PC-9 (cell line): ENCODE measurements at regions not wholly inside any gene's neighbourhood (a gene's known extent, or its start where the extent isn't known, plus 50 kb on each side); places are given as distances from the start of the nearest gene placed in this dataset.

Experiments used
- BruUV-seq: library from RNA; stranded (reverse); fragments of 400-500 nt; replicated peaks from 2 replicates; lab custom pipeline; 2021; lab: Mats Ljungman, UMichigan
- CTCF ChIA-PET: fragments of 300-600 bp; sonication (Branson Sonifier 250); formaldehyde crosslinking; loops from one replicate; lab custom pipeline; 2022; ENCODE audit warnings: antibody characterized with exemption; lab: Charles Lee
- POLR2A ChIA-PET: fragments of 300-600 bp; sonication (Branson Sonifier 250); formaldehyde crosslinking; loops from one replicate; lab custom pipeline; 2022; ENCODE audit warnings: antibody characterized with exemption; ENCODE audit not compliant: unreplicated experiment; lab: Charles Lee
- DNase-seq, 2 experiments: peaks; one replicate each; pipeline versions ENCODE4 v3.0.0 to v3.0.0-alpha.2; 2015 to 2022; ENCODE audit warnings: mixed read lengths in 1 of 2
- H2AFZ ChIP-seq: fragments of 200-600 bp; sonication (generic); 2 replicates; pipeline ENCODE4 v1.8.1; 2017; ENCODE audit warnings: antibody characterized with exemption
- H3F3A ChIP-seq: fragments of 200-600 bp; sonication (generic); 2 replicates; pipeline ENCODE4 v1.8.1; 2017; ENCODE audit warnings: antibody characterized with exemption, mild to moderate bottlenecking, low read depth; ENCODE audit not compliant: insufficient read depth
- H3K27ac ChIP-seq: fragments of 200-600 bp; sonication (generic); 2 replicates; pipeline ENCODE4 v1.6.1; 2016; ENCODE audit warnings: mixed run types
- H3K27me3 ChIP-seq: fragments of 200-600 bp; sonication (generic); 2 replicates; pipeline ENCODE4 v1.6.1; 2016; ENCODE audit warnings: low read depth, mixed run types; ENCODE audit not compliant: insufficient read depth
- H3K36me3 ChIP-seq: fragments of 200-600 bp; sonication (generic); 2 replicates; pipeline ENCODE4 v1.6.1; 2016; ENCODE audit warnings: low read depth, mixed run types
- H3K4me1 ChIP-seq: fragments of 200-600 bp; sonication (generic); replicated peaks from 2 replicates; pipeline ENCODE4 v1.6.1; 2016; ENCODE audit warnings: mixed run types; ENCODE audit not compliant: insufficient read depth
- H3K4me2 ChIP-seq: fragments of 200-600 bp; sonication (generic); 2 replicates; pipeline ENCODE4 v1.6.1; 2017; ENCODE audit warnings: mixed run types
- H3K4me3 ChIP-seq: fragments of 200-600 bp; sonication (generic); 2 replicates; pipeline ENCODE4 v1.6.1; 2016; ENCODE audit warnings: mixed run types
- H3K79me2 ChIP-seq: fragments of 200-600 bp; sonication (generic); 2 replicates; pipeline ENCODE4 v1.6.1; 2017; ENCODE audit warnings: low read depth, mixed run types
- H3K9me2 ChIP-seq: fragments of 200-600 bp; sonication (generic); 2 replicates; pipeline ENCODE4 v1.8.1; 2017; ENCODE audit warnings: mild to moderate bottlenecking; ENCODE audit not compliant: insufficient read depth
- H3K9me3 ChIP-seq: fragments of 200-600 bp; sonication (generic); 2 replicates; pipeline ENCODE4 v1.8.1; 2016; ENCODE audit warnings: low read depth; ENCODE audit not compliant: insufficient read depth
- H4K20me1 ChIP-seq: fragments of 200-600 bp; sonication (generic); 2 replicates; pipeline ENCODE4 v1.8.1; 2017; ENCODE audit not compliant: insufficient read depth
- EZH2 ChIP-seq: fragments of 200-600 bp; sonication (generic); IDR thresholded peaks from 2 replicates; pipeline ENCODE4 v1.8.0; 2017; ENCODE audit warnings: antibody characterized with exemption, low read depth
- intact Hi-C: fragments of 100-400 bp; cut with micrococcal nuclease; formaldehyde crosslinking; loops from one replicate; pipeline ENCODE4 v1.10.0; 2022; ENCODE audit not compliant: unreplicated experiment
- TF ChIP-seq, protein P1 (sequence below): fragments of 200-600 bp; sonication (generic); conservative IDR thresholded peaks from 2 replicates; pipeline ENCODE4 v1.6.1; 2017; ENCODE audit warnings: mixed run types, antibody characterized with exemption, mild to moderate bottlenecking, moderate library complexity

DNA sequence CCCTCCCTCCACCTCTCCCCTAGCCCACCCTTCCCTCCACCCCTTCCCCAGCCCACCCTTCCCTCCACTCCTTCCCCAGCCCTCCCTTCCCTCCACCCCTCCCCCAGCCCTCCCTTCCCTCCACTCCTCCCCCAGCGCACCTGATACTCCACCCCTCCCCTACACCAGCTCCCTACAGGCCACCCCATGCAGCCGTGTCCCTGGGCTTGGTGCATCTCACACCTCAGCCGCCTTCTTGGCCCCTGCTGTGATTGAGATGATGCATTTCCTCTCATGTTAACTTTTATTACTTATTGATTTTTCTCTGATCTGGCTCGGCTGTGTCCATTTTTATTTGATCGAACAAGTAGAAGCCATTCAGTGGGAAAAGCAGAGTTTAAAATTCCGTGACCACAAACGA is 243.8 kb downstream of the MATN1 start:
- Histone ChIP-seq H4K20me1 (no peaks in the 10 kb centered on the region), H3K4me3 (no peak overlapping the region), H3K9me3 (no peaks in the 10 kb centered on the region), H3K27ac (no peak overlapping the region), H3K27me3 (no peaks in the 10 kb centered on the region), H2AFZ (no peak overlapping the region), H3K79me2 (no peaks in the 10 kb centered on the region), H3K9me2 (no peaks in the 10 kb centered on the region), H3K36me3 (no peaks in the 10 kb centered on the region), H3K4me1 (no peaks in the 10 kb centered on the region), H3K4me2 (no peak overlapping the region), H3F3A (no peaks in the 10 kb centered on the region)
- no peak for DNase-seq
- no TSS peak for BruUV-seq
- intact Hi-C loops: no loop called here
- ChIA-PET POLR2A (no interaction called here), CTCF (no interaction called here)
- TF ChIP-seq, protein P1, sequence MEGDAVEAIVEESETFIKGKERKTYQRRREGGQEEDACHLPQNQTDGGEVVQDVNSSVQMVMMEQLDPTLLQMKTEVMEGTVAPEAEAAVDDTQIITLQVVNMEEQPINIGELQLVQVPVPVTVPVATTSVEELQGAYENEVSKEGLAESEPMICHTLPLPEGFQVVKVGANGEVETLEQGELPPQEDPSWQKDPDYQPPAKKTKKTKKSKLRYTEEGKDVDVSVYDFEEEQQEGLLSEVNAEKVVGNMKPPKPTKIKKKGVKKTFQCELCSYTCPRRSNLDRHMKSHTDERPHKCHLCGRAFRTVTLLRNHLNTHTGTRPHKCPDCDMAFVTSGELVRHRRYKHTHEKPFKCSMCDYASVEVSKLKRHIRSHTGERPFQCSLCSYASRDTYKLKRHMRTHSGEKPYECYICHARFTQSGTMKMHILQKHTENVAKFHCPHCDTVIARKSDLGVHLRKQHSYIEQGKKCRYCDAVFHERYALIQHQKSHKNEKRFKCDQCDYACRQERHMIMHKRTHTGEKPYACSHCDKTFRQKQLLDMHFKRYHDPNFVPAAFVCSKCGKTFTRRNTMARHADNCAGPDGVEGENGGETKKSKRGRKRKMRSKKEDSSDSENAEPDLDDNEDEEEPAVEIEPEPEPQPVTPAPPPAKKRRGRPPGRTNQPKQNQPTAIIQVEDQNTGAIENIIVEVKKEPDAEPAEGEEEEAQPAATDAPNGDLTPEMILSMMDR: no peak
- no peak for TF ChIP-seq EZH2

DNA sequence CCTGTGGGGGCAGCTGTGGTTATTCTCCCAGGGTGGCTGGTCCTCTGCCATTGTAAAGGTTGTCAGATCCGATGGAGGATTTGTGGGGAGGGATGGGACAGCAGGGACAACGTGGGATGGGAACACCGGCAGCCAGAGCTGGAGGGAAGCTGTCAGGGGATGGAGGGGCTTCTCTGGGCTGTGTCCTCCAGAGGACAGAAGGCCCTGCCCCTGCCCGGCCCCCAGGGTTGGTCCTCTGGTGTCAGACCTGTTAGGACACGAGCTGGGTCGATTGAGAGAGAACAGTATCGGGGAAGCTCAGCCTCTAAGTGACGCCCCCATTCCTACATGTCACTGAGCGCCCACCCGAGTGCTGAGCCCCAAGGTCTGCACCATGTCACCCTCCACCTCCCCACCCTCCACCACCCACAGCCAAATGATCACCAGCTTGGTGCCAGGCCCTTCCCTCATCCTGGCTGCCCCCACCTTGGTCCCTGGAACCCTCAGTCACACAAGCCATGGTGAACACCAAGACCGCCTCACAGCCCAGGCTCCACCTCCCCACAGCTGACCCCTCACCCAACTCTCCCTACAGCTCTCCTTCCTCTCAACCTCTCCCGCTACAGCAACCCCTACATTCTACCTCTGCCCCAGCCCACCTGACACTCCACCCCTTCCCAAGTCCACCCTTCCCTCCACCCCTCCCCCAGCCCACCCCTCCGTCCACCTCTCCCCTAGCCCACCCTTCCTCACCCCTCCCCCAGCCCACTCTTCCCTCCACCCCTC is 244.4 kb downstream of the MATN1 start:
- BruUV-seq: no TSS peak

DNA sequence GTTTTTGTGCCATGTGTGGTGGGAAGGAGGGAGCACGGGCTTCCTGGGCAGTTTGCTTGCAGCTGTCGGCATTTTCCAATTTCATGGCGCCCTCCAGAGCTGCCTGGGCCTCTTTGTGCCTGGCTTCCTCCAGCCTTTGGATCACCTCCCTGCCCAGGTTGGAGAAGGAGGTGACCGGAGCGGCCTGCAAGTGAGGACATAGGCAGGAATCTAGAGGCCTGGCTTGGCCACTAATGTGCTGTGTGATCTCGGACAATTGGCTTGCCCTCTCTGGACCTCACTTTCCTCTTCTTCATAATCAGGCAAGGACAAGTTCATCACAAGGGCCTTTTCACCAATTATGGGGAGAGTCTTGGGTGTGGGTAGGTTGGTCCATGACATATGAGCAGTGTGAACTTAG is 245.1 kb downstream of the MATN1 start:
- Histone ChIP-seq H3K27me3 (no peaks in the 10 kb centered on the region), H3K9me3 (no peaks in the 10 kb centered on the region), H3K27ac (no peak overlapping the region), H3K9me2 (no peaks in the 10 kb centered on the region), H3K4me3 (no peak overlapping the region), H3K36me3 (no peaks in the 10 kb centered on the region), H4K20me1 (no peaks in the 10 kb centered on the region), H2AFZ (no peak overlapping the region), H3K4me1 (no peaks in the 10 kb centered on the region), H3K4me2 (no peak overlapping the region), H3K79me2 (no peaks in the 10 kb centered on the region), H3F3A (no peaks in the 10 kb centered on the region)
- no peak for TF ChIP-seq EZH2
- TF ChIP-seq, protein P1: no peak
- BruUV-seq: no TSS peak
- no peak for DNase-seq
- ChIA-PET CTCF (no interaction called here), POLR2A (no interaction called here)
- intact Hi-C loops: no loop called here

More for the DNA sequence above, 244.4 kb downstream of the MATN1 start:
- no peak for DNase-seq
- Histone ChIP-seq H3K4me3 (no peak overlapping the region), H4K20me1 (no peaks in the 10 kb centered on the region), H3K9me2 (no peaks in the 10 kb centered on the region), H3K4me2 (no peak overlapping the region), H3F3A (no peaks in the 10 kb centered on the region), H3K27me3 (no peaks in the 10 kb centered on the region), H3K79me2 (no peaks in the 10 kb centered on the region), H2AFZ (no peak overlapping the region), H3K9me3 (no peaks in the 10 kb centered on the region), H3K36me3 (no peaks in the 10 kb centered on the region), H3K27ac (no peak overlapping the region), H3K4me1 (no peaks in the 10 kb centered on the region)
- TF ChIP-seq, protein P1: no peak
- TF ChIP-seq EZH2: no peak
- CTCF ChIA-PET: no interaction called here
- intact Hi-C loops: no loop called here
- POLR2A ChIA-PET: no interaction called here
